ENCODE measurements at regions not wholly inside any gene's neighbourhood (a gene's known extent, or its start where the extent isn't known, plus 50 kb on each side); places are given as distances from the start of the nearest gene placed in this dataset.

DNA sequence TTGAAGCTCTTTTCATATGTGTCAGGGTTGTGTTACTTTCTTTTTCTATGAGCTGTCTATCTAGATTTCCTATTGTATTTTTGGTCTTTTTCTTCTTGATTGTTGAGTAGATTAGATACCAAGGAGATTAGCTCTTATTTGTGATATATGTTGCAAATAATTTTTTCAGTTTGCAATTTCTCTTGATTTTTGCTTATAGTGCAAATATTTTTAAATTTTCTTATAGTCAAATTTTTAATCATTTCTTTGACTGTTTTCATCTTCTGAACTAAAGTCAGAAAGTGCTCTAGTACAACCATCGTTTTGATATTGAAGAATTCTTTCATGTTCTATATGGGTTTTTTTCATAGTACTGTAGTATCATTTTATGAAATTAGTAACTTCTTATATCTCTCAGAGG lies 193.7 kb downstream of the OSTF1 start:
- Histone ChIP-seq H3K27ac (replicated peaks) (no peak overlapping the region), H3K9me3 (replicated peaks) (peaks cover 52% of the 10 kb centered on the region), H3K36me3 (no peaks in the 10 kb centered on the region), H3K27me3 (ENCODE audit: low read depth) (no peaks in the 10 kb centered on the region), H3K4me1 (no peaks in the 10 kb centered on the region), H3K4me3 (no peak overlapping the region)
- TF ChIP-seq, protein P1, sequence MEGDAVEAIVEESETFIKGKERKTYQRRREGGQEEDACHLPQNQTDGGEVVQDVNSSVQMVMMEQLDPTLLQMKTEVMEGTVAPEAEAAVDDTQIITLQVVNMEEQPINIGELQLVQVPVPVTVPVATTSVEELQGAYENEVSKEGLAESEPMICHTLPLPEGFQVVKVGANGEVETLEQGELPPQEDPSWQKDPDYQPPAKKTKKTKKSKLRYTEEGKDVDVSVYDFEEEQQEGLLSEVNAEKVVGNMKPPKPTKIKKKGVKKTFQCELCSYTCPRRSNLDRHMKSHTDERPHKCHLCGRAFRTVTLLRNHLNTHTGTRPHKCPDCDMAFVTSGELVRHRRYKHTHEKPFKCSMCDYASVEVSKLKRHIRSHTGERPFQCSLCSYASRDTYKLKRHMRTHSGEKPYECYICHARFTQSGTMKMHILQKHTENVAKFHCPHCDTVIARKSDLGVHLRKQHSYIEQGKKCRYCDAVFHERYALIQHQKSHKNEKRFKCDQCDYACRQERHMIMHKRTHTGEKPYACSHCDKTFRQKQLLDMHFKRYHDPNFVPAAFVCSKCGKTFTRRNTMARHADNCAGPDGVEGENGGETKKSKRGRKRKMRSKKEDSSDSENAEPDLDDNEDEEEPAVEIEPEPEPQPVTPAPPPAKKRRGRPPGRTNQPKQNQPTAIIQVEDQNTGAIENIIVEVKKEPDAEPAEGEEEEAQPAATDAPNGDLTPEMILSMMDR (IDR thresholded peaks at IDR 0.05; ENCODE audit: borderline replicate concordance) = no peak
- intact Hi-C loops (cut with micrococcal nuclease) = no loop called here
- DNase-seq = no peak

DNA sequence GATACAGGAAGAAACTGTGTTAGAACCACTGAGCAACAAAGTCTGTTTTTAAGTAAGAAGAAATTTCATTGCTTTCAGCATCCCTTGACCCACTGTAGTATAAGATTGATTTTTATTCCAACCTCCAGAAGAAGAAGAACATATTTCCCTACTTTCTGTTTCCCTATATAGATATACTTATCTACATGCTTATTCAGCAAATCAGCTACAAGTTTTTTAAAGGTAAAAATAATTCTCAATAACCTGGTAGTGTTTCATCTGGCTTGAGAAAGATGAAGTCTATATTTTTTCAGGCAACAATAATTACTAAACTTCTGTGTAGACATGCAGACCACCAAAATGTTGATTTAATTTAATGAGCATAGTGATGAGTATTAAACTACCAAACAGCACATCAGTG lies 201.0 kb downstream of the OSTF1 start:
- intact Hi-C loops (cut with micrococcal nuclease) = no loop called here
- no peak overlapping the region for H3K4me3 ChIP-seq
- peaks cover 35% of the 10 kb centered on the region for H3K9me3 ChIP-seq (replicated peaks)
- no peak for DNase-seq
- H3K27me3 ChIP-seq (ENCODE audit: low read depth) = no peaks in the 10 kb centered on the region
- TF ChIP-seq, protein P1 (IDR thresholded peaks at IDR 0.05; ENCODE audit: borderline replicate concordance) = no peak
- no peaks in the 10 kb centered on the region for H3K4me1 ChIP-seq
- H3K36me3 ChIP-seq = no peaks in the 10 kb centered on the region
- no peak overlapping the region for H3K27ac ChIP-seq (replicated peaks)

DNA sequence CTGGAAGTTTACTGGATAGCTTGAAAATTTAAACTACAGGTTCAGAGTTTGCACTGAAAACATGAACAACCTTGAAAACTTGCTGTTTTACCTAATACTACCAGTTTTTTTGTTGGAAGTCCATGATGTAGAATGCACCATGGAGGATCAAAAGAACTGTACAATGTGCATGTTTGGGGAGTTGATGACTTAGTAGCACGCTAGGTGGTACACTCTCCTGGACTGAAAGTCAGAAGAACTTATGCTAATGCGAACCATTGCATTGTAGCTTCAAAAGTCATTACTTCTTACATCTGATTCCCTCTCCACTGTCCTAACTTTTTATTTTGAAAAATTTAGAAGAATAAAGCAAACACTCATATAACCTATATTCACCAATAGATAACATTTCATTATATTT lies 211.0 kb downstream of the OSTF1 start:
- Histone ChIP-seq H3K4me3 (no peak overlapping the region), H3K4me1 (no peaks in the 10 kb centered on the region), H3K27ac (replicated peaks) (no peak overlapping the region), H3K27me3 (ENCODE audit: low read depth) (no peaks in the 10 kb centered on the region), H3K36me3 (no peaks in the 10 kb centered on the region), H3K9me3 (replicated peaks) (peaks cover 33% of the 10 kb centered on the region)
- TF ChIP-seq, protein P1 (IDR thresholded peaks at IDR 0.05; ENCODE audit: borderline replicate concordance) = no peak
- DNase-seq = no peak
- intact Hi-C loops (cut with micrococcal nuclease) = no loop called here

DNA sequence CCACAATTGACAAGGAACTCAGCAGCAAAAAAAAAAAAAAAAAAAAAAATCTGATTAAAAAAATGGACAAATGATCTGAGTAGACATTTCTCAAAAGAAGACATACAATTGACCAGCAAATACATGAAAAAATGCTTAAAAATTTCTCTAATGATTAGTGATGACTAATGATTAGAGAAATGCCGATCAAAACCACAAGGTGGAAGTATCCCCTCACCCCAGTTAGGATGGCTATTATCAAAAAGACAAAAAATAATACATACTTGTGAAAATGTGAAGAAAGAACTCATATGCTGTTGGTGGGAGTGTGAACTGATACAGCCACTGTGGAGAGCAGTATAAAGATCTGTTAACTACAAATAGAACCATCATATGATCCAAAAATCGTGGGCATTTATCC lies 245.3 kb downstream of the OSTF1 start:
- intact Hi-C loops (cut with micrococcal nuclease) = loop anchor here (5.0 kb wide), 1 partner anchor 524 kb away; no protein-coding TSS in a partner anchor
- Histone ChIP-seq H3K4me3 (no peak overlapping the region), H3K36me3 (no peaks in the 10 kb centered on the region), H3K27me3 (ENCODE audit: low read depth) (no peaks in the 10 kb centered on the region), H3K9me3 (replicated peaks) (peaks cover 13% of the 10 kb centered on the region), H3K4me1 (no peaks in the 10 kb centered on the region), H3K27ac (replicated peaks) (no peak overlapping the region)
- TF ChIP-seq, protein P1 (IDR thresholded peaks at IDR 0.05; ENCODE audit: borderline replicate concordance) = peak; percentile 62
- DNase-seq = no peak

DNA sequence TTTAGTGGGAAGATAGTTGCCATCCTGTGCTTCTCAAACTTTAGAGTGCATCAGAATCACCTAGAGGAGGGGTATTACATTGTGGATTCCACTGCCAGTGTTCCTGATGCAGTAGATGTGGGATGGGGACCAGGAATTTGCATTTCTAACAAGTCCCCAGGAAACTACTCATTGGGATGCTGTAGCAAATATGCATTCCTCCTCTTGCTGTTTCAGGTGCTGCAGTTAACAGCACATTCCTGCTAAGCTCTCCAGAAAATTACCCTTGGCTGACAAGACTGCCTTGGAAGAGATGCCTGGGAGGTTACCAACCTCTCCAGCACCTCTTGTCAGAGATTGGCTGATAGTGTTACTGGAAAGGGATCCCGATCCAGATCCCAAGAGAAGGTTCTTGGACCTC lies 270.5 kb downstream of the OSTF1 start:
- Histone ChIP-seq H3K9me3 (replicated peaks) (peaks cover 22% of the 10 kb centered on the region), H3K27me3 (ENCODE audit: low read depth) (no peaks in the 10 kb centered on the region), H3K36me3 (no peaks in the 10 kb centered on the region), H3K4me1 (no peaks in the 10 kb centered on the region), H3K4me3 (no peak overlapping the region), H3K27ac (replicated peaks) (no peak overlapping the region)
- TF ChIP-seq, protein P1 (IDR thresholded peaks at IDR 0.05; ENCODE audit: borderline replicate concordance) = no peak
- no peak for DNase-seq
- intact Hi-C loops (cut with micrococcal nuclease) = no loop called here

DNA sequence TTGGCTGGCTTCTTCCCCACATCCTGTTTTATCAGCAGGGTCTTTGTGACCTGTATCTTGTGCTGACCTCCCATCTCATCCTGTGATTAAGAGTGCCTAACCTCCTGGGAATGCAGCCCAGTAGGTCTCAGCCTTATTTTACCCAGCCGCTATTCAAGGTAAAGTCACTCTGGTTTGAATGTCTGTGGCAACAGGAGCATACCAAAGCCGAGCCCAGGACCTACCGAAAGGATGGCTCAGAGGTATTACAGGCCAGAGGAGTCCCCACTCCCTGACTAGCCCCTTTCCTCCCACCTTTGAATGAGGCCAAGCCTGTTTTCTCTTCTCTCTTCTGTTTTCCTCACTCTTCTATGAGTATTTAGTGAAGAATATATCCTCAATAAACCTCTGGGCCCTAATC lies 271.3 kb downstream of the OSTF1 start:
- no peak for DNase-seq
- TF ChIP-seq, protein P1 (IDR thresholded peaks at IDR 0.05; ENCODE audit: borderline replicate concordance) = no peak
- Histone ChIP-seq H3K9me3 (replicated peaks) (peaks cover 24% of the 10 kb centered on the region), H3K27me3 (ENCODE audit: low read depth) (no peaks in the 10 kb centered on the region), H3K36me3 (no peaks in the 10 kb centered on the region), H3K4me3 (no peak overlapping the region), H3K4me1 (no peaks in the 10 kb centered on the region), H3K27ac (replicated peaks) (no peak overlapping the region)
- intact Hi-C loops (cut with micrococcal nuclease) = no loop called here

All from left ventricle myocardium inferior (tissue), 1 donor.